Left colon (tissue), 2 donors: ENCODE measurements at regions not wholly inside any gene's neighbourhood (a gene's known extent, or its start where the extent isn't known, plus 50 kb on each side); places are given as distances from the start of the nearest gene placed in this dataset.

Experiments
- ATAC-seq: fragments of 200-7000 bp; cut with Tn5 transposase; one replicate; pipeline ENCODE4 v1.9.1; 2020; ENCODE audit warnings: mild to moderate bottlenecking, moderate library complexity
- DNase-seq, 2 donors: peaks; one replicate each; pipeline ENCODE4 v3.0.0-alpha.2; 2020
- intact Hi-C, 2 donors: fragments of 100-400 bp; cut with DNase I in 1 of 2; cut with micrococcal nuclease in 1 of 2; formaldehyde crosslinking; loops; one replicate each; pipeline versions ENCODE4 v1.11.2 to v1.14.0; 2022; cut with DNase I, micrococcal nuclease
- donor health status: DM: no; HTN: no; CAD: no.
- donor health status: DM: yes; HTN: yes; CAD: no.

GRCh38 chr1:63261736-63262458 is 60.5 kb upstream of the FOXD3 start:
- ATAC-seq (no peak), DNase-seq (no peak)
- intact Hi-C loops: no loop called here

DNA sequence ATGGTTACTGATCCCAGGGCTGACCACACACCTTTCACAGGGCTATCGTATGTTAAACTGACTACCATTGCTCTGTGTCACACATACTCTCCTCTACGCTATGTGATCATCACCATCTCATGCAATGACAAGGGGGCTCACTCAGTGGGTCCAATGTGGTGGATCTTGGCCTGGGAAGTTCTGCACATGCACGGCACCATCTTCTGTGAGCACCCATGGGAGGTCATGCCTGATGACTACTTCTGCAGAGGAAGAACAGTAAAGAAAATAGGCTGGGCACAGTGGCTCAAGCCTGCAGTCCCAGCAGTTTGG is 60.0 kb upstream of the FOXD3 start:
- intact Hi-C loops: no loop called here
- ATAC-seq (no peak), DNase-seq (no peak)

DNA sequence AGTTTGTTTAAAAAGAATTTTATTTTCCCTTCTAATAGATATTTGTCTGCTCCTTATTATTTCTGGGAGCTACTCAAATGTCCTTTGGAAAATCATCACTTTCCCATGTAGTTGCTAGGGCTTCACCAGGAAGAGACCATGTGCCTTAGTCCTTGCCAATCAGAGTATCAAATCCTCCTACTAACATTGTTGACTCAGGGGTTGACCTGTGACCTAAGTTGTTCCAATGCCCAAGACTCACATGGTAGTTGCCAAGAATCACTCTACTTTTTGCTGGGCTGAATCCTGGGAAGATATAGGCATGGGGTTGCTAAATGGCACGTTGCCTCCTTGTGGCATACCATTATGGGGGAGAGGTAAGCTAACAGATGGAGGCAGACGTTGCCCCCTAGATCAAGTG is 58.2 kb upstream of the FOXD3 start:
- intact Hi-C loops: no loop called here
- no peak for DNase-seq
- ATAC-seq: no peak

- no peak for DNase-seq
- ATAC-seq: no peak
- intact Hi-C loops: no loop called here
Measured at GRCh38 chr1:63266857-63267256, 55.5 kb upstream of the FOXD3 start.

- DNase-seq: no peak
Measured at GRCh38 chr1:63268876-63269275, 53.5 kb upstream of the FOXD3 start.

GRCh38 chr1:63269571-63269970 is 52.8 kb upstream of the FOXD3 start:
- ATAC-seq: no peak
- intact Hi-C loops: no loop called here
- no peak for DNase-seq

More at GRCh38 chr1:63268876-63269275, 53.5 kb upstream of the FOXD3 start:
- intact Hi-C loops: no loop called here
- ATAC-seq: no peak
